ENCODE measurements at regions not wholly inside any gene's neighbourhood (a gene's known extent, or its start where the extent isn't known, plus 50 kb on each side); places are given as distances from the start of the nearest gene placed in this dataset.

DNA sequence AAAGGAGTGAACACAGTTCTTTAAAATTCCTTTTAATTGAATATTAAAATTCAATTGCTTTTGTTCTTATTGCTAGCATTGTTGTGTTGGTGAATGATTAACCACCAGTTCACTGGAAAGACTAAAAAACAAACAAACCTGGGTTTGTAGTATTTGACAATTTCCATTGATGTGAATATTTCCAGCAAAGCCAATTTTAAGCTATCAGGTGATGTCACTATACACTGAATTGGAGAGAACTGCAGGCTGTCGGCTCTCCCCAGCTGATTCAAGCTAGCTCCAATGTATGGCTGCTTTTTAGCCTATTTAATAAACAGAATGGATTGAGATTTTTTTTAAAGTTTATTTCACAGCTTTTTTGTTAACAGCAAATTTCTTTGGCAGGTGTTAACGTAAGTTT is 1753.6 kb upstream of the SEL1L start:
- TF ChIP-seq POLR2A (IDR thresholded peaks at IDR 0.05; ENCODE audit: low read depth, low read length) (no peak), POLR2AphosphoS5 (IDR thresholded peaks at IDR 0.05; ENCODE audit: low read depth, low read length) (no peak)

All from GM12891 (cell line).